Cardiac muscle cell (in vitro differentiated cells and primary cell): ENCODE measurements at regions not wholly inside any gene's neighbourhood (a gene's known extent, or its start where the extent isn't known, plus 50 kb on each side); places are given as distances from the start of the nearest gene placed in this dataset.

Experiments
- DNase-seq, 2 donors: peaks; one replicate each; pipeline versions ENCODE4 v3.0.0 to v3.0.0-alpha.2; 2010 to 2017; ENCODE audit warnings: low read depth in 1 of 2, low spot score in 1 of 2
- H3K27ac ChIP-seq: fragments of 200-600 bp; sonication (generic); 2 replicates; pipeline ENCODE4 v1.5.1; 2016
- H3K27me3 ChIP-seq: fragments of 200-600 bp; sonication (generic); 2 replicates; pipeline ENCODE4 v1.6.0; 2016; ENCODE audit warnings: control low read depth
- H3K36me3 ChIP-seq: fragments of 200-600 bp; sonication (generic); 2 replicates; pipeline ENCODE4 v1.5.1; 2016; ENCODE audit warnings: control low read depth
- H3K4me1 ChIP-seq: fragments of 200-600 bp; sonication (generic); 2 replicates; pipeline ENCODE4 v1.8.1; 2017; ENCODE audit warnings: low read depth, mild to moderate bottlenecking, mixed run types
- H3K4me3 ChIP-seq: fragments of 200-600 bp; sonication (generic); 2 replicates; pipeline ENCODE4 v1.5.1; 2016; ENCODE audit warnings: mild to moderate bottlenecking
- H3K9me3 ChIP-seq: fragments of 200-600 bp; sonication (generic); 2 replicates; pipeline ENCODE4 v1.5.1; 2017; ENCODE audit warnings: low read depth, mild to moderate bottlenecking, control low read depth
- CTCF ChIP-seq: IDR thresholded peaks from 2 replicates; pipeline ENCODE4 v1.5.1; 2012; ENCODE audit warnings: low read depth, mild to moderate bottlenecking, low read length

- Histone ChIP-seq H3K36me3 (no peaks in the 10 kb centered on the region), H3K27ac (no peak overlapping the region), H3K9me3 (no peaks in the 10 kb centered on the region), H3K4me1 (no peaks in the 10 kb centered on the region), H3K4me3 (no peak overlapping the region), H3K27me3 (no peaks in the 10 kb centered on the region)
- no peak for TF ChIP-seq CTCF
- DNase-seq: peak in 1 of 2 donors; percentile 26
Measured at GRCh38 chr2:41647468-41648050, 400.3 kb upstream of the PKDCC start.

- Histone ChIP-seq H3K27ac (no peak overlapping the region), H3K9me3 (no peaks in the 10 kb centered on the region), H3K4me3 (no peak overlapping the region), H3K27me3 (no peaks in the 10 kb centered on the region), H3K4me1 (no peaks in the 10 kb centered on the region), H3K36me3 (no peaks in the 10 kb centered on the region)
- peak in 1 of 2 donors; percentile 48 for DNase-seq
- TF ChIP-seq CTCF: no peak
Measured at GRCh38 chr2:41657226-41657625, 390.6 kb upstream of the PKDCC start.

GRCh38 chr2:41659758-41660157 is 388.1 kb upstream of the PKDCC start:
- Histone ChIP-seq H3K4me3 (no peak overlapping the region), H3K36me3 (no peaks in the 10 kb centered on the region), H3K27ac (no peak overlapping the region), H3K9me3 (no peaks in the 10 kb centered on the region), H3K27me3 (no peaks in the 10 kb centered on the region), H3K4me1 (no peaks in the 10 kb centered on the region)
- DNase-seq: no peak
- no peak for TF ChIP-seq CTCF

- DNase-seq: no peak
- no peaks in the 10 kb centered on the region for H3K9me3 ChIP-seq
- TF ChIP-seq CTCF: no peak
- H3K4me3 ChIP-seq: no peak overlapping the region
- no peaks in the 10 kb centered on the region for H3K4me1 ChIP-seq
- H3K27me3 ChIP-seq: no peaks in the 10 kb centered on the region
- H3K27ac ChIP-seq: no peak overlapping the region
- H3K36me3 ChIP-seq: no peaks in the 10 kb centered on the region
Measured at GRCh38 chr2:41662461-41662860, 385.4 kb upstream of the PKDCC start.

GRCh38 chr2:41663056-41663455 is 384.8 kb upstream of the PKDCC start:
- no peak overlapping the region for H3K27ac ChIP-seq
- no peaks in the 10 kb centered on the region for H3K27me3 ChIP-seq
- no peak overlapping the region for H3K4me3 ChIP-seq
- no peaks in the 10 kb centered on the region for H3K4me1 ChIP-seq
- H3K9me3 ChIP-seq: no peaks in the 10 kb centered on the region
- DNase-seq: no peak
- TF ChIP-seq CTCF: no peak
- no peaks in the 10 kb centered on the region for H3K36me3 ChIP-seq

- H3K4me1 ChIP-seq: no peaks in the 10 kb centered on the region
- H3K4me3 ChIP-seq: no peak overlapping the region
- TF ChIP-seq CTCF: no peak
- H3K36me3 ChIP-seq: no peaks in the 10 kb centered on the region
- no peak for DNase-seq
- no peaks in the 10 kb centered on the region for H3K9me3 ChIP-seq
- H3K27ac ChIP-seq: no peak overlapping the region
- H3K27me3 ChIP-seq: no peaks in the 10 kb centered on the region
Measured at GRCh38 chr2:41668529-41668928, 379.3 kb upstream of the PKDCC start.
